GM19351 (cell line): ENCODE measurements at regions not wholly inside any gene's neighbourhood (a gene's known extent, or its start where the extent isn't known, plus 50 kb on each side); places are given as distances from the start of the nearest gene placed in this dataset.
"Not testable (repeated sequence)": the region's sequence is repeated elsewhere in the genome, so short reads cannot be mapped to it uniquely, and the experiment has no call there.

Source experiments
- ATAC-seq: cut with Tn5 transposase; IDR thresholded peaks from one replicate; pipeline ENCODE4 v1.9.1; 2021; ENCODE audit warnings: mild to moderate bottlenecking, moderate library complexity; ENCODE audit not compliant: unreplicated experiment

- ATAC-seq = not testable (repeated sequence)
Observed at GRCh38 chr18:42378854-42379253, 423.8 kb downstream of the PIK3C3 start.

GRCh38 chr18:42381236-42381635 lies 426.2 kb downstream of the PIK3C3 start:
- ATAC-seq = not testable (repeated sequence)

GRCh38 chr18:42392416-42392815 lies 437.4 kb downstream of the PIK3C3 start:
- ATAC-seq = no peak

DNA sequence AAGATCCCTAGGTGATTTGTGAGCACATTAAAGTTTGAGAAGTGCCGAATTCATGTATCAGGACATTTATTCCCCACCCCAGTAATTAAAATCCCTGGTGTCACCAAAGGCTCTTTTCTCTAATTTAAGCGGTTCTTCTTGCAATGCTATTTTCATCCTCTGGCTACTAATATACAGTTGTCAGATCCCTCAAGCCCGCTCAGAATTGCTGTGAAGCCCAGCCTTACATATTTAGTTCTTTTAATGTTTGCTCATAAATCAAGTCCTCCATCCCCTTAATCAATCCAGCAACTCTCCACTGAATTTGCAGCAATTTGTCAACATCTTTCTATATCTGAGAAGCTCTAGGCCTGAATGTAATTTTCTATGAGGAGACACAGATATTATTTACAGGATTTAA lies 437.9 kb downstream of the PIK3C3 start:
- no peak for ATAC-seq

DNA sequence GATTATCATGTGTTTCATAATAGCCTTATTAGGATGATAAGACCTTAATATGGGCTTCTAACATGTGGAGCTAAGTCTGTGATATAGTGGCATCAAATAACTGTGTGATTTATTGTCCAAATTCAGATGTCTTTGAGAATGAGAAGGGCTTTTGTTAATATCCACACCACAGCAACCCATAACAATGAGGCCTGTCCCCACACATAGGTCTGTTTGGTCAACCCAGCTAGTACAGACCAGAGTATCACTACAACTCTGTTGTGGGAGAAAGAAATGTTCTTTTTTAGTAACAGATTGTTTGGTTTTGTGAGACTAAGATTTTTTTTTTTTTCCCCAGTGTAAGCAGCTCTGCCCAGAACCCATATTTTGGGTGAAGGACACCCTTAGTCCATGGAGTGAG lies 439.2 kb downstream of the PIK3C3 start:
- ATAC-seq = no peak

- ATAC-seq = no peak
Observed at GRCh38 chr18:42401131-42401673, 446.2 kb downstream of the PIK3C3 start.

DNA sequence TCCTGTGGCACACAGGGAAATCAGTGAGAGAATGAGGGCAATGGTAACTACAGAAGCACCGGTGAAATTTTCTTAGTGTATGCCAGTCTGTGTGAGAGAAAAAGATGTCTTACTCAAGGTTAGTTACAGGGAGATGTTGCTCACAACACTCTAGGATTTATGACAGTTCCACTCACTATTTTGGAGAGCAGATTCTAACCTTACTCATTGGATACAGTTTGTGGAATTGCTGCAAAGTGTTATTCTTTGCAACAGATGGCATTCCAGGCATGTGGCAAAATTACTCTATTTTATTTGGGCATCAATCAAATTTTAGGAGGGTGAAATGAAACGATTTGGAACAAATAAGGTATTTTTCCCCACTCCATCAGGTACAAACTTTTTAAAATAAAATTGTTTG lies 449.1 kb downstream of the PIK3C3 start:
- no peak for ATAC-seq

- no peak for ATAC-seq
Observed at GRCh38 chr18:42409005-42409404, 454.0 kb downstream of the PIK3C3 start.

DNA sequence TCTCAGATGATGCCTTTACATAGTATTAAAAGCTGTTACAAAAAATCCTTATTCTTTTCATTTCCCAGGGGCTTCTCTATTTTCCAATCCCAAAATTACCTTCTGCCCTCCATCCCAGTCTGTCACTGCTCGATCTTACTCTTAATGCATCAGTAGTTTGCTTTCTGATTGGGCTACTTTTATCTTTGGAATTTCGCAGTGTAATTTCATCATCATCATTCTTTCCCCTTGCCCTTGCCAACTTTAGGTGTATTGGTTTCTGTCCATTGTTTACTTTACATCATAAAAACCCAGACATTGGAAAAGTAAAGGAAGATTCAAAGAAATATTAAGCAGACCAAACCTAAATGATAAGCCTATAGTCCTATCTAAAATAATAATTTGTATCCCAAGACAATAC lies 457.2 kb downstream of the PIK3C3 start:
- no peak for ATAC-seq

DNA sequence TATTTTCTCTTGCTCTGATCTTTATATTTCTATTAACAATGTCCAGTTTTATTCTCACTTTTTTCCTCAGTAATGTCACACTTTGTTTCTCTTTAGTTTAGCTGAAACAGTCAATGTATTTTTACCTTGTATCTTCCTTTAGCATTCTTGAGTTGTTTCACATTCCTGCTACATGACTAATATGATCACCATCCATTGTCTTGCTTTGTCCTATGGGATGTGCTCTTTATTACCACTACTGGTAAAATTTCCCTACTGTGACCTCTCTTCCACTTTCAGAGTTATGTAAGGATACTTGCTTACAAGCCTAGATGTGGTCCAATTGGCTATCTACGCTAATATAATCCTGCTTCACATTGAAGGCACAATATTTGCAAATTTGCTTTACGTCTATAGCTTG lies 457.9 kb downstream of the PIK3C3 start:
- no peak for ATAC-seq

DNA sequence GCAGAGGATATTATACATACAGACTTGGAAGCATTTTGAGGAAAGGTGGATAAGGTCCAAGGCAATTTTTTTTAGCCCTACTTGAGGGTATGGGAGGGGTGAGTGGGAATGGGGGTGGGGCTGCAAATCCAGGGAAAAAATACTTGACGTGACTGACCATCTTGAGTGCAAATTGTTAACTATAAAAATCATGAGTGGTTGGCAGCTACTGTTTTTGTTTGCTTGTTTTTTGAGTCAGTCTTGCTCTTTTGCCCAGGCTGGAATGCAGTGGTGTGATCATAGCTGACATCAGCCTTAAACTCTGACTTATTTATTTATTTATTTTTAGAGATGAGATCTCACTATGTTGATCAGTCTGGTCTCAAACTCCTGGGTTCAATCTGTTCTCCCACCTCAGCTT lies 458.8 kb downstream of the PIK3C3 start:
- no peak for ATAC-seq

GRCh38 chr18:42414756-42415454 lies 459.9 kb downstream of the PIK3C3 start:
- no peak for ATAC-seq

DNA sequence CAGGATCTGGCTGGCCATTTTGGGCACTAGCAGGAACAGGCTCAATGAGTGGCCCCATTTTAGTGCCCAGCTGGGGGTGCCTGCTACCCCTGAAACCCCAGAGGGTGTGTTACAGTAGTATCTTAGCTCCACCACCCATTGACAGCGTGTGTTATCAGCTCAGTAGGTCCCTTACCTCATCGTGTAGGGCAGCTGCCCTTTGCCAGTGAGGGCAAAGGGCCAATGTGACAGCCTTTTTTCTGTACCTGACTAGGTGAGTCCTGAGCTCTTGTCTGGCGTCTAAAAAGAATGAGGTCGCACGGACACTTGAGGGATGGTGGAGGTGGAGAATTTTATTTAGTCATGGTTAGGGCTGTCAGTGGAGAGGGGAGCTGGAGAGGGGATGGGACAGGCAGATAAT lies 462.2 kb downstream of the PIK3C3 start:
- ATAC-seq = no peak

DNA sequence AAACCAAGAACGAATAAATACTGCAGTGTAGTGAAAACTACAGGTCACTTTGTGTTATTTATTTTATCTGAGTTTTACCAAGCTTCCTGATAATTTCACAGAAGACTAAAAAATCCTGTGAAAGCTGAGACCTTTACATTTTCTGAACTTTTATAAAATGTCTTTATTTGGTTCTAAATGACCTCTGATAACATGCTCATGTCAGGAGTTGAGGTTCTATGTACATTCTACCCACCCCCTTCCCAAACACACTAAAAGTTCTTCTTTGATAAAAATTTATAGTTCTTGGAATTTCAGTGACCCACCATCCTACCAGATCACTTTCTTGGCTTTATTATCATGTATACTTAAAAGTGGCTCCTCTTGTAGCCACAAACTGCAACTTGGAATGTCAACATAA lies 463.1 kb downstream of the PIK3C3 start:
- ATAC-seq = no peak

- ATAC-seq = no peak
Observed at GRCh38 chr18:42425025-42425424, 470.0 kb downstream of the PIK3C3 start.

DNA sequence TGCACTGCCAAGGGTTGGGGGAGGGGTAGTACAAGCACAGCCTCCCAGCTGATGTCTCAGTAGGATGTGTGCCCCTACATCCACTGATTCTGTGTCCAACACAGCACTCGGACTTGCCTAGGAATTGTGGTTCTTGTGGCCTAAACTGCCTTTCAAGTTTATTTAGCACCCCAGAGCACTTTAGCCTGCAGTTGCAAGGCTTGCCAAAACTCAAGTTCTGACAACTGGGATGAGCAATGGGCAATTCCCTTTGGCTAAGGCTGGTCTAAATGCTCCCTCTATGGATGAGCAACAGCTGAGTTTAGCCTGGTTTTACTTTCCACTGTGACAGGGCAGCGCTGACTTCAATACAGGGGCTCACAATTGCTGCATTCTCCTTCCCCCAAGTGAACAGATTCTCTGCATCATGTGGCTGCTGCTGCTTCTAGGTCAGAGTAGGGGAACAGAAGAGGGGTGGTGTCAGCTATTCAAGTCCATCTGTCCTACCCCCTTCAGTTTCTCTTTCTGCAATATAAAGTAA lies 471.5 kb downstream of the PIK3C3 start:
- no peak for ATAC-seq

GRCh38 chr18:42429196-42429595 lies 474.2 kb downstream of the PIK3C3 start:
- ATAC-seq = no peak

DNA sequence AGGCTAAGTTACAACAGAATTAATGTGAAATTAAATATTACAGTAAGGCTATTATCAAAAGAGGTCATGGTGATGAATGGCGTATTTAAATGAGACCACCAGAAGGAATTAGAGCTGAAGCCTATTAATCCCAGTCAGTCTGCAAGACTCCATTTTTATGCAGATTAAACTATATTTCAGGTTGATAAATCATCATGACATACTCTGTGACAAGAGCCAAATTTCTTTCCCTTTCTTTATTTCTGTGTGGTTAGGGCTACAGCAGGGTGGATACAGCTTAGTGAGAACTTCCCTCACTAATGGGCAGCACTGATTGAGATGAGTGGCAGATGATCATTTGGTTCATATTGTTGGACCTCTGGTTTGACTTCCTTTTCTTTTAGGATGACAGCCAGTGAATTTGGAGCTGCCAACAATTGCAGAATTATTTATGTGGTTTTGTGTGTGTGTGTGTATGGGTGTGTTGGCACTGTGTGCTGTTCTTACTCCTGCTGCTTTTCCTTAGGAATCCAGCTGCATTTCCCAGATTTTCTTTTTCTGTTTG lies 481.3 kb downstream of the PIK3C3 start:
- ATAC-seq = no peak

GRCh38 chr18:42437001-42437400 lies 482.0 kb downstream of the PIK3C3 start:
- no peak for ATAC-seq

DNA sequence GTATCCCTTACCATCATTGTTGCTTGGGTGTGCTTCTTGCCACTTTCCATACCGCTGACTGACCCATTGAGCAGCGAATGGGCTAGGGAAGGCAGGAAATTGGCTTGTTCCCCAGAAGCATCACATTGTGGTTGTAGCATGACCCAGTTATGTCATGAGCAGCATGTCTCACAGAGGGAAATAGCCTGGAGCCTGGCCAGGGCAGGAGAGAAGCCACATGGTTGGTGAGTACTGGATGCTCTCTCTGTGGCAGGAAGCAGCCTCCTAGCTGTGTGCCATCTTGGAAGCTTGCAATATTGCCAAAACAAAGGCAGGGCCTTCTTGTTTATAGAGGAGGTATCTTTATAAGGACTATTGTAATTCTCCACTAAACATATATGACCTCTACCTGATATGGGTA lies 482.6 kb downstream of the PIK3C3 start:
- no peak for ATAC-seq

DNA sequence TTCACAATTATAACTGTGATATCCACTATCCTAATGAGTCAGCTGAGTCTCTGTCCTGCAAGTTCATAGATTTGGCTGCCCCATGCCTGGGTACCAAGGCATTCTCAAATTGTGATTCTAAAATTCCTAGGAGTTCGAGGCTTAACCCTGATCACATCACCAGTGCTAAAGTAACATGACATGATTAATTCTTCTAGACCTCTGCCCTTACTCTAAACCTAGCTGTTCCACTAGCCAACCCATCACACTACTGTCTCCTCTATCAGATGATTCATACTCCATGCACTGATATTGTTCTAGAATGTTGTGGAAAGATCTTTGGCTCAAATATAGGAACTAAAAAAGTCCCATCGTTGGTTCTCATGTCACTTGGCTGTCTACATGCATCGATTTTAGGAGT lies 487.6 kb downstream of the PIK3C3 start:
- ATAC-seq = no peak

- no peak for ATAC-seq
Observed at GRCh38 chr18:42444349-42444748, 489.3 kb downstream of the PIK3C3 start.
